ENCODE measurements at regions not wholly inside any gene's neighbourhood (a gene's known extent, or its start where the extent isn't known, plus 50 kb on each side); places are given as distances from the start of the nearest gene placed in this dataset.
"Not testable (repeated sequence)": the region's sequence is repeated elsewhere in the genome, so short reads cannot be mapped to it uniquely, and the experiment has no call there.

- 81 to 87% (median 84%) methylated on average over 3 of the region's 3 CpGs for WGBS, 3 donors
- FAIRE-seq (no peak), DNase-seq (no peak)
Observed at GRCh38 chr16:22691335-22691734, 122.6 kb upstream of the HS3ST2 start.

GRCh38 chr16:22692034-22692433 is 121.9 kb upstream of the HS3ST2 start:
- H3K27me3 ChIP-seq (ENCODE audit: control insufficient read depth in 3 of 3, insufficient read depth in 3 of 3, low read length in 3 of 3): peaks cover 0 to 4% (median 2%) of the 10 kb centered on the region in 3 donors
- H3K4me3 ChIP-seq (ENCODE audit: low read depth in 1 of 3, low read length in 3 of 3): no peak overlapping the region
- FAIRE-seq: no peak
- H3K27ac ChIP-seq (ENCODE audit: low read depth in 1 of 3, low read length in 2 of 3): no peak overlapping the region
- 77 to 80% (median 79%) methylated on average over 1 of the region's 1 CpG for WGBS, 3 donors
- no peak for DNase-seq
- H3K9me3 ChIP-seq (ENCODE audit: control insufficient read depth in 2 of 2, insufficient read depth in 1 of 2, low read depth in 1 of 2, low read length in 1 of 2): no peaks in the 10 kb centered on the region
- H3K4me1 ChIP-seq (ENCODE audit: control insufficient read depth in 3 of 3, insufficient read depth in 2 of 3, low read depth in 1 of 3, low read length in 2 of 3): no peaks in the 10 kb centered on the region
- H3K36me3 ChIP-seq (ENCODE audit: control insufficient read depth in 3 of 3, insufficient read depth in 2 of 3, low read depth in 1 of 3, low read length in 3 of 3): no peaks in the 10 kb centered on the region

More at GRCh38 chr16:22691335-22691734, 122.6 kb upstream of the HS3ST2 start:
- Histone ChIP-seq H3K9me3 (ENCODE audit: control insufficient read depth in 2 of 2, insufficient read depth in 1 of 2, low read depth in 1 of 2, low read length in 1 of 2) (no peaks in the 10 kb centered on the region), H3K27me3 (ENCODE audit: control insufficient read depth in 3 of 3, insufficient read depth in 3 of 3, low read length in 3 of 3) (peaks cover 0 to 4% (median 2%) of the 10 kb centered on the region in 3 donors), H3K36me3 (ENCODE audit: control insufficient read depth in 3 of 3, insufficient read depth in 2 of 3, low read depth in 1 of 3, low read length in 3 of 3) (no peaks in the 10 kb centered on the region), H3K4me3 (ENCODE audit: low read depth in 1 of 3, low read length in 3 of 3) (no peak overlapping the region), H3K4me1 (ENCODE audit: control insufficient read depth in 3 of 3, insufficient read depth in 2 of 3, low read depth in 1 of 3, low read length in 2 of 3) (no peaks in the 10 kb centered on the region), H3K27ac (ENCODE audit: low read depth in 1 of 3, low read length in 2 of 3) (no peak overlapping the region)

- Histone ChIP-seq H3K36me3 (ENCODE audit: control insufficient read depth in 3 of 3, insufficient read depth in 2 of 3, low read depth in 1 of 3, low read length in 3 of 3) (no peaks in the 10 kb centered on the region), H3K4me3 (ENCODE audit: low read depth in 1 of 3, low read length in 3 of 3) (no peak overlapping the region), H3K4me1 (ENCODE audit: control insufficient read depth in 3 of 3, insufficient read depth in 2 of 3, low read depth in 1 of 3, low read length in 2 of 3) (no peaks in the 10 kb centered on the region), H3K27ac (ENCODE audit: low read depth in 1 of 3, low read length in 2 of 3) (no peak overlapping the region), H3K9me3 (ENCODE audit: control insufficient read depth in 2 of 2, insufficient read depth in 1 of 2, low read depth in 1 of 2, low read length in 1 of 2) (no peaks in the 10 kb centered on the region), H3K27me3 (ENCODE audit: control insufficient read depth in 3 of 3, insufficient read depth in 3 of 3, low read length in 3 of 3) (peaks cover 0 to 4% (median 0%) of the 10 kb centered on the region in 3 donors)
- no peak for DNase-seq
- FAIRE-seq: no peak
- 78 to 83% (median 80%) methylated on average over 6 of the region's 6 CpGs for WGBS, 3 donors
Observed at GRCh38 chr16:22692916-22693637, 120.9 kb upstream of the HS3ST2 start.

GRCh38 chr16:22693638-22694340 is 120.2 kb upstream of the HS3ST2 start:
- 69 to 78% (median 77%) methylated on average over 8 of the region's 8 CpGs for WGBS, 3 donors
- FAIRE-seq (no peak), DNase-seq (no peak)
- no peaks in the 10 kb centered on the region for H3K36me3 ChIP-seq (ENCODE audit: control insufficient read depth in 3 of 3, insufficient read depth in 2 of 3, low read depth in 1 of 3, low read length in 3 of 3)
- H3K9me3 ChIP-seq (ENCODE audit: control insufficient read depth in 2 of 2, insufficient read depth in 1 of 2, low read depth in 1 of 2, low read length in 1 of 2): no peaks in the 10 kb centered on the region
- peaks cover 0 to 4% (median 0%) of the 10 kb centered on the region in 3 donors for H3K27me3 ChIP-seq (ENCODE audit: control insufficient read depth in 3 of 3, insufficient read depth in 3 of 3, low read length in 3 of 3)
- no peak overlapping the region for H3K4me3 ChIP-seq (ENCODE audit: low read depth in 1 of 3, low read length in 3 of 3)
- H3K4me1 ChIP-seq (ENCODE audit: control insufficient read depth in 3 of 3, insufficient read depth in 2 of 3, low read depth in 1 of 3, low read length in 2 of 3): no peaks in the 10 kb centered on the region
- no peak overlapping the region for H3K27ac ChIP-seq (ENCODE audit: low read depth in 1 of 3, low read length in 2 of 3)

- H3K36me3 ChIP-seq (ENCODE audit: control insufficient read depth in 3 of 3, insufficient read depth in 2 of 3, low read depth in 1 of 3, low read length in 3 of 3): no peaks in the 10 kb centered on the region
- 55 to 78% (median 66%) methylated on average over 6 of the region's 6 CpGs for WGBS, 3 donors
- no peak overlapping the region for H3K4me3 ChIP-seq (ENCODE audit: low read depth in 1 of 3, low read length in 3 of 3)
- peak overlapping the region in 1 of 3 donors; percentile 22 for H3K27ac ChIP-seq (ENCODE audit: low read depth in 1 of 3, low read length in 2 of 3)
- FAIRE-seq: no peak
- no peaks in the 10 kb centered on the region for H3K4me1 ChIP-seq (ENCODE audit: control insufficient read depth in 3 of 3, insufficient read depth in 2 of 3, low read depth in 1 of 3, low read length in 2 of 3)
- no peaks in the 10 kb centered on the region for H3K9me3 ChIP-seq (ENCODE audit: control insufficient read depth in 2 of 2, insufficient read depth in 1 of 2, low read depth in 1 of 2, low read length in 1 of 2)
- DNase-seq: no peak
- peaks cover 0 to 4% (median 0%) of the 10 kb centered on the region in 3 donors for H3K27me3 ChIP-seq (ENCODE audit: control insufficient read depth in 3 of 3, insufficient read depth in 3 of 3, low read length in 3 of 3)
Observed at GRCh38 chr16:22694887-22695382, 119.0 kb upstream of the HS3ST2 start.

- H3K36me3 ChIP-seq (ENCODE audit: control insufficient read depth in 3 of 3, insufficient read depth in 2 of 3, low read depth in 1 of 3, low read length in 3 of 3); H3K27me3 ChIP-seq (ENCODE audit: control insufficient read depth in 3 of 3, insufficient read depth in 3 of 3, low read length in 3 of 3); H3K4me3 ChIP-seq (ENCODE audit: low read depth in 1 of 3, low read length in 3 of 3); H3K9me3 ChIP-seq (ENCODE audit: control insufficient read depth in 2 of 2, insufficient read depth in 1 of 2, low read depth in 1 of 2, low read length in 1 of 2); DNase-seq; FAIRE-seq; H3K4me1 ChIP-seq (ENCODE audit: control insufficient read depth in 3 of 3, insufficient read depth in 2 of 3, low read depth in 1 of 3, low read length in 2 of 3): not testable (repeated sequence)
- peak overlapping the region in 1 of 3 donors; percentile 51 for H3K27ac ChIP-seq (ENCODE audit: low read depth in 1 of 3, low read length in 2 of 3)
- WGBS, 3 donors: 91 to 93% (median 93%) methylated on average over 7 of the region's 7 CpGs
Observed at GRCh38 chr16:22695773-22696172, 118.2 kb upstream of the HS3ST2 start.

GRCh38 chr16:22699356-22699755 is 114.6 kb upstream of the HS3ST2 start:
- H3K4me3 ChIP-seq (ENCODE audit: low read depth in 1 of 3, low read length in 3 of 3): no peak overlapping the region
- H3K4me1 ChIP-seq (ENCODE audit: control insufficient read depth in 3 of 3, insufficient read depth in 2 of 3, low read depth in 1 of 3, low read length in 2 of 3): no peaks in the 10 kb centered on the region
- H3K27ac ChIP-seq (ENCODE audit: low read depth in 1 of 3, low read length in 2 of 3): no peak overlapping the region
- 86 to 91% (median 87%) methylated on average over 5 of the region's 5 CpGs for WGBS, 3 donors
- FAIRE-seq (no peak), DNase-seq (no peak)
- H3K36me3 ChIP-seq (ENCODE audit: control insufficient read depth in 3 of 3, insufficient read depth in 2 of 3, low read depth in 1 of 3, low read length in 3 of 3): no peaks in the 10 kb centered on the region
- H3K27me3 ChIP-seq (ENCODE audit: control insufficient read depth in 3 of 3, insufficient read depth in 3 of 3, low read length in 3 of 3): peaks cover 0 to 4% (median 0%) of the 10 kb centered on the region in 3 donors
- no peaks in the 10 kb centered on the region for H3K9me3 ChIP-seq (ENCODE audit: control insufficient read depth in 2 of 2, insufficient read depth in 1 of 2, low read depth in 1 of 2, low read length in 1 of 2)

- Histone ChIP-seq H3K36me3 (ENCODE audit: control insufficient read depth in 3 of 3, insufficient read depth in 2 of 3, low read depth in 1 of 3, low read length in 3 of 3) (no peaks in the 10 kb centered on the region), H3K9me3 (ENCODE audit: control insufficient read depth in 2 of 2, insufficient read depth in 1 of 2, low read depth in 1 of 2, low read length in 1 of 2) (no peaks in the 10 kb centered on the region)
- 64 to 68% (median 65%) methylated on average over 3 of the region's 3 CpGs for WGBS, 3 donors
Observed at GRCh38 chr16:22705799-22706198, 108.2 kb upstream of the HS3ST2 start.

More at GRCh38 chr16:22705799-22706198, 108.2 kb upstream of the HS3ST2 start:
- no peaks in the 10 kb centered on the region for H3K4me1 ChIP-seq (ENCODE audit: control insufficient read depth in 3 of 3, insufficient read depth in 2 of 3, low read depth in 1 of 3, low read length in 2 of 3)
- DNase-seq: no peak
- no peak overlapping the region for H3K4me3 ChIP-seq (ENCODE audit: low read depth in 1 of 3, low read length in 3 of 3)
- no peaks in the 10 kb centered on the region for H3K27me3 ChIP-seq (ENCODE audit: control insufficient read depth in 3 of 3, insufficient read depth in 3 of 3, low read length in 3 of 3)
- H3K27ac ChIP-seq (ENCODE audit: low read depth in 1 of 3, low read length in 2 of 3): no peak overlapping the region
- FAIRE-seq: no peak

All from small intestine (tissue), 7 donors.